Mucosa of descending colon (tissue), 3 donors: ENCODE measurements at regions not wholly inside any gene's neighbourhood (a gene's known extent, or its start where the extent isn't known, plus 50 kb on each side); places are given as distances from the start of the nearest gene placed in this dataset.
"Not testable (repeated sequence)": the region's sequence is repeated elsewhere in the genome, so short reads cannot be mapped to it uniquely, and the experiment has no call there.

Experiments
- ATAC-seq: fragments of 200-7000 bp; cut with Tn5 transposase; one replicate; pipeline ENCODE4 v1.9.1; 2020; ENCODE audit warnings: mild to moderate bottlenecking, moderate library complexity
- DNase-seq, 3 donors: peaks; one replicate each; pipeline ENCODE4 v3.0.0-alpha.2; 2020
- H3K36me3 ChIP-seq: fragments of 200-600 bp; one replicate; pipeline ENCODE4 v1.8.0; 2021; ENCODE audit warnings: low read depth, mild to moderate bottlenecking
- H3K4me1 ChIP-seq: fragments of 200-600 bp; one replicate; pipeline ENCODE4 v1.8.0; 2021; ENCODE audit warnings: low read depth, mild to moderate bottlenecking
- H3K4me3 ChIP-seq: fragments of 200-600 bp; one replicate; pipeline ENCODE4 v1.8.0; 2021; ENCODE audit warnings: mild to moderate bottlenecking
- H3K9me3 ChIP-seq: fragments of 200-600 bp; one replicate; pipeline ENCODE4 v1.8.0; 2021; ENCODE audit warnings: mild to moderate bottlenecking
- intact Hi-C, 2 donors: fragments of 100-400 bp; cut with DNase I in 1 of 2; cut with micrococcal nuclease in 1 of 2; formaldehyde crosslinking; loops; one replicate each; pipeline versions ENCODE4 v1.11.0 to v1.11.1; 2022; cut with DNase I, micrococcal nuclease
- TF ChIP-seq, protein P1 (sequence below): fragments of 200-600 bp; IDR thresholded peaks from one replicate; pipeline ENCODE4 v1.8.0; 2022; ENCODE audit warnings: antibody characterized with exemption, mild to moderate bottlenecking
- donor health status: DM: no; HTN: no; CAD: no; lungs with moderate emphysema.
- donor health status: DM: no; HTN: no; CAD: no.
- donor health status: DM: no; HTN: yes; CAD: no.

DNA sequence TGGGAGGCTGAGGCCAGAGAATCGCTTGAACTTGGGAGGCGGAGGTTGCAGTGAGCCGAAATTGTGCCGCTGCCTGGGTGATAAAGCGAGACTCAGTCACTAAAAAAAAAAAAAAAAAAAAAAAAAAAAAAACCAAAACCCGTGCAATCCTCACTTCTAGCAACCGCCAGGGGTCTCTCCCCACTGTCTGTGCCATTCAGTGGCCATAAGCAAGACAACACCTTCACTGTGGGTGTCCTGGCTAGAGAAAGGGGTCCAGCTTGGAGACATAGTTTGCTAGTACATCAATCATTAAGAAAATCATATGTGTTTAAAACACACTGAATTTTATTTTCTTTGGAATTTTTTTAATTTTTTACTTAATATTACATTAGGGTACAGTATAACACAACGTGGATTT lies 68.2 kb downstream of the RASL11A start:
- TF ChIP-seq, protein P1, sequence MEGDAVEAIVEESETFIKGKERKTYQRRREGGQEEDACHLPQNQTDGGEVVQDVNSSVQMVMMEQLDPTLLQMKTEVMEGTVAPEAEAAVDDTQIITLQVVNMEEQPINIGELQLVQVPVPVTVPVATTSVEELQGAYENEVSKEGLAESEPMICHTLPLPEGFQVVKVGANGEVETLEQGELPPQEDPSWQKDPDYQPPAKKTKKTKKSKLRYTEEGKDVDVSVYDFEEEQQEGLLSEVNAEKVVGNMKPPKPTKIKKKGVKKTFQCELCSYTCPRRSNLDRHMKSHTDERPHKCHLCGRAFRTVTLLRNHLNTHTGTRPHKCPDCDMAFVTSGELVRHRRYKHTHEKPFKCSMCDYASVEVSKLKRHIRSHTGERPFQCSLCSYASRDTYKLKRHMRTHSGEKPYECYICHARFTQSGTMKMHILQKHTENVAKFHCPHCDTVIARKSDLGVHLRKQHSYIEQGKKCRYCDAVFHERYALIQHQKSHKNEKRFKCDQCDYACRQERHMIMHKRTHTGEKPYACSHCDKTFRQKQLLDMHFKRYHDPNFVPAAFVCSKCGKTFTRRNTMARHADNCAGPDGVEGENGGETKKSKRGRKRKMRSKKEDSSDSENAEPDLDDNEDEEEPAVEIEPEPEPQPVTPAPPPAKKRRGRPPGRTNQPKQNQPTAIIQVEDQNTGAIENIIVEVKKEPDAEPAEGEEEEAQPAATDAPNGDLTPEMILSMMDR, result no peak
- intact Hi-C loops, result no loop called here
- ATAC-seq, result no peak
- Histone ChIP-seq H3K4me3 (no peak overlapping the region), H3K4me1 (no peaks in the 10 kb centered on the region), H3K9me3 (no peaks in the 10 kb centered on the region), H3K36me3 (no peaks in the 10 kb centered on the region)
- DNase-seq, result no peak

DNA sequence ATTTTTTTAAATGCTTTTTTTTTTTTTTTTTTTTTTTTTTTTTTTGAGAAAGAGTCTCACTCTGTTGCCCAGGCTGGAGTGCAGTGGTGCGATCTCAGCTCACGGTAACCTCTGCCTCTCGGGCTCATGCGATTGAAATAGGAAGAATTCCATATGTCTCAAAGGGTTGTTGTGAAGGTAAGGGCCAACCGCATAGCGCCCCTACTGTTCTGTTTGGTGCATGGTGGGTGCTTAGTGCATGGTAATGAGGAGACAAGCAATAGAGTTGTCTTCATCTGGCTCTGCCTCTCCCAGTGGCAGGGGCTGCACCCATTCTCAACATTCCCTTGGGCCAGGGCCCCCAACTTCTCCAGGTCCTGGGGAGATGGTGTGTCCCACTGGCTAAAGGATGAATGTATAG lies 68.7 kb downstream of the RASL11A start:
- ATAC-seq (peak; percentile 80), DNase-seq (peak in 2 of 3 donors; percentile 50 to 68)
- TF ChIP-seq, protein P1, result peak; percentile 28
- no peak overlapping the region for H3K4me3 ChIP-seq
- intact Hi-C loops, result no loop called here
- no peaks in the 10 kb centered on the region for H3K36me3 ChIP-seq
- H3K9me3 ChIP-seq, result no peaks in the 10 kb centered on the region
- no peaks in the 10 kb centered on the region for H3K4me1 ChIP-seq

DNA sequence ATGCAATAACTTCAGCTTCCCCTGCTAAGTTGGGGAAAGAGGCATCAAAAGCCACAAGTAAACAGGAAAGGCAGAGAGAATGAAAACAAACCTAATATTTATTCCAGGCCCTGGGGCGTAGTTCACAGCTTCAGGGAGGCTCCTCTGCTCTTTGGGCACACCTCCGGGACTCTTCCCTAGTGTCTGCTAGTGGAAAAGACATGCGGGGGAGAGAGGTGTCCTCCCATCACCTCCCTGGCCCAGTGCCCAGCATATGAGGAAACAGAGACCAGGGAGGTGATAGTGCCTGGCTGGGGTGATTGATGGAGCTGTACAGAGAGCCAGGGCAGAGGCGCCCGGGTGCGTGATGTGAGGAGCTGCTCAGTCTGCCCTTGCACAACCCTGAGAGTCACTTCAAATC lies 71.0 kb downstream of the RASL11A start:
- no peaks in the 10 kb centered on the region for H3K4me1 ChIP-seq
- TF ChIP-seq, protein P1, result no peak
- DNase-seq (no peak), ATAC-seq (peak; percentile 25)
- no peaks in the 10 kb centered on the region for H3K9me3 ChIP-seq
- H3K36me3 ChIP-seq, result no peaks in the 10 kb centered on the region
- intact Hi-C loops, result no loop called here
- no peak overlapping the region for H3K4me3 ChIP-seq

DNA sequence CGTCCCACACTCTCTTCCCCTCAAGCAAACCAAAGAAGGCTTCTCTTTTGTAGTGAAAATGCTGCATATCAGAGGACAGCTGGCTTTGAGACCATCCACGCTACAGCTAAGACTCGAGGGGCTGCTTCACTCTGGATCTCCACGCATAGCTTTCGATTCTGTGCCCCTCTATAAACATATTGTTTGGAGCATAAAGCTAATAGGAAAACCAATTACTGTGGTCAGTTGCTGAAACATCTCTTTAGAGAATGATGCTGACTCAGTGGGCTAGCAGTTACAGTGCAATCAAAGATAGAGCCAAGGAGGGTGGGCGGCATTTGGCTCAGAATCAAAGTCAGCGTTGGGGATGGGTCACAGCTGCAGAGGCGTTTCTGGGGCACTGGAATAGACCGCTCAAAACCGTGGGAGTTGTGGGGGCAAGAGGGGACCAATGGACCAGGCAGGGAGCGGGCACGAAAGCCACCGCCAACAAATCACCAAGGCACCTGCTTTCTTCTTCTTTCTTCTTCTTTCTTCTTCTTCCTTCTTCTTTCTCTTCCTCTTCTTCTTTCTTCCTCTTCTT lies 76.7 kb downstream of the RASL11A start:
- H3K9me3 ChIP-seq, result no peaks in the 10 kb centered on the region
- no peaks in the 10 kb centered on the region for H3K36me3 ChIP-seq
- H3K4me3 ChIP-seq, result no peak overlapping the region
- TF ChIP-seq, protein P1, result no peak
- intact Hi-C loops, result no loop called here
- DNase-seq (no peak), ATAC-seq (no peak)
- H3K4me1 ChIP-seq, result no peaks in the 10 kb centered on the region

DNA sequence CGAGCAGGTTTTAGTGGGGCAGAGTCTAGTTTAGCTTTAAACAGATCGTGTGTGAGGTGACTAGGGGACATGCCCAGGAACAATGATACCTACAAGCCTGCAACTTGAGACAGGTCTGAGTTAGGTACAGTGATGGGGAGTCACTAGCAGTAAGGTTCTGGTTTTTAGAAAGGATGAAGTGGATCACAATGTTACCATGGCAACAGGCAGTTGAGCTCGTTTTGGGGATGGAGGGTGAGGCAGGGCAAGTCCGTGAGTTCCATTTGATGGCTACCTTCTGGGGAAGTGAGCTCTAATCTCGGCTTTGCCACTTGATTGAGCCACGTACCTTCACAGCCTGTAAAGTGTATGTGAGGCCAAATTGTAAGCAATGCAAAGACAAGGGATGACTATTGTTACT lies 76.0 kb upstream of the GTF3A start:
- intact Hi-C loops, result no loop called here
- no peaks in the 10 kb centered on the region for H3K9me3 ChIP-seq
- DNase-seq (no peak), ATAC-seq (no peak)
- no peak overlapping the region for H3K4me3 ChIP-seq
- no peaks in the 10 kb centered on the region for H3K36me3 ChIP-seq
- H3K4me1 ChIP-seq, result no peaks in the 10 kb centered on the region
- TF ChIP-seq, protein P1, result no peak

DNA sequence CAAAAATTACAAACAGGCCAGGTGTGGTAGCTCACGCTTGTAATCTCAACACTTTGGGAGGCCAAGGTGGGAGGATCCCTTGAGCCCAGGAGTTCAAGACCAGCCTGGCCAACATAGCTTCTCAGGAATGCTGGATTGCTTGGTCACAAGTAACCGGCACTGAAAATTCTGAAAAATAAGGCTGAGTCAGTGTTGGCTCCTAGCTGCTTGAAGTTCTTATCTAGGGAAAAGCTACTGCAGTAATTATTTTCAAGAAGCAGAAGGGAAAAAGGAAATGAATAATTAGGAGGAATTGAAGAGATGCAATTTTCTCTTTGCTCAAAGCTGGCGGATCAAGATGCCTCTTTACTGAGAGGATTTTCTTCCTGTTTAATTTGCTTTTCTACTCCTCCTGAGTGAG lies 75.0 kb upstream of the GTF3A start:
- H3K4me3 ChIP-seq, result no peak overlapping the region
- H3K9me3 ChIP-seq, result no peaks in the 10 kb centered on the region
- no peak for ATAC-seq
- DNase-seq, result no peak
- no peaks in the 10 kb centered on the region for H3K4me1 ChIP-seq
- intact Hi-C loops, result no loop called here
- TF ChIP-seq, protein P1, result no peak
- no peaks in the 10 kb centered on the region for H3K36me3 ChIP-seq

DNA sequence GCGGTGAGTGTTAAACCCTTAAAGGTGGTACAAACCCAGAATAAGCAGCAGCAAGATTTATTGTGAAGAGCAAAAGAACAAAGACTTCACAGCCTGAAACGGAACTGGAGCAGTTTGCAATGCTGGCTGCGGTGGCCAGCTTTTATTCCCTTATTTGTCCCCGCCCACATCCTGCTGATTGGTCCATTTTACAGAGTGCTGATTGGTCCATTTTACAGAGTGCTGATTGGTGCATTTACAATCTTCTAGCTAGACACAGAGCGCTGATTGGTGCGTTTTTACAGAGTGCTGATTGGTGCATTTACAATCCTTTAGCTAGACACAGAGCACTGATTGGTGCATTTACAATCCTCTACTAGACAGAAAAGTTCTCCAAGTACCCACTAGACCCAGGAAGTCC lies 73.6 kb upstream of the GTF3A start:
- ATAC-seq, DNase-seq, H3K4me1 ChIP-seq, H3K9me3 ChIP-seq, H3K36me3 ChIP-seq, H3K4me3 ChIP-seq: not testable (repeated sequence)
- intact Hi-C loops, result loop anchor here (10.0 kb wide), 2 partner anchors 76 to 366 kb away; partner anchors contain the start of gene RASL11A (in 1 of the 2)
